GM12878 (cell line): ENCODE measurements at regions not wholly inside any gene's neighbourhood (a gene's known extent, or its start where the extent isn't known, plus 50 kb on each side); places are given as distances from the start of the nearest gene placed in this dataset.

ENCODE experiments used
- ATAC-seq: fragments of 200-7000 bp; cut with Tn5 transposase; 3 replicates; pipeline ENCODE4 v1.9.1; 2020; ENCODE audit warnings: mild to moderate bottlenecking, moderate library complexity
- BruUV-seq: library from RNA; stranded (reverse); fragments of 400-500 nt; replicated peaks from 2 replicates; lab custom pipeline; 2021; lab: Mats Ljungman, UMichigan
- CTCF ChIA-PET: fragments of 300-600 bp; sonication (Branson Sonifier 250); formaldehyde crosslinking; extraction: SDS; loops from one replicate; lab custom pipeline; 2021; ENCODE audit warnings: inconsistent platforms; lab: Yijun Ruan, JAX
- POLR2A ChIA-PET: fragments of 350-600 bp; formaldehyde crosslinking; extraction: SDS; loops from one replicate; lab custom pipeline; 2021; ENCODE audit warnings: inconsistent platforms; lab: Charles Lee
- RAD21 ChIA-PET: fragments of 300-600 bp; sonication (Branson Sonifier 250); formaldehyde crosslinking; loops from one replicate; lab custom pipeline; 2023; ENCODE audit warnings: antibody characterized with exemption; ENCODE audit not compliant: unreplicated experiment; lab: Charles Lee
- SMC1A ChIA-PET: fragments of 300-600 bp; sonication (Branson Sonifier 250); formaldehyde crosslinking; loops from one replicate; lab custom pipeline; 2023; ENCODE audit not compliant: unreplicated experiment, uncharacterized antibody; lab: Charles Lee
- DNase-seq: peaks from one replicate; pipeline ENCODE4 v3.0.0-alpha.2; 2011; ENCODE audit warnings: low read depth, low spot score
- FAIRE-seq: peaks from 3 replicates; lab custom pipeline; 2011; peaks lifted over from hg19 to GRCh38; lab: Jason Lieb, UNC
- H2AFZ ChIP-seq: 2 replicates; pipeline ENCODE4 v1.6.0; 2011; ENCODE audit warnings: low read depth, low read length, control low read depth; ENCODE audit not compliant: control insufficient read depth
- H3K27ac ChIP-seq: 2 replicates; pipeline ENCODE4 v1.5.1; 2011; ENCODE audit warnings: control low read depth; ENCODE audit not compliant: control insufficient read depth, insufficient read depth
- H3K27me3 ChIP-seq, 2 experiments: replicated peaks in 1 of 2; 2 replicates each; pipeline versions ENCODE4 v1.6.0 to v1.6.1; 2011; ENCODE audit warnings: low read length in 1 of 2; ENCODE audit not compliant: control insufficient read depth in 2 of 2, insufficient read depth in 2 of 2
- H3K36me3 ChIP-seq, 2 experiments: 2 replicates each; pipeline ENCODE4 v1.5.1; 2011; ENCODE audit warnings: low read length in 1 of 2; ENCODE audit not compliant: control insufficient read depth in 2 of 2, insufficient read depth in 2 of 2
- H3K4me1 ChIP-seq: 2 replicates; pipeline ENCODE4 v1.6.1; 2011; ENCODE audit warnings: mild to moderate bottlenecking, low read length, moderate library complexity, mixed read lengths; ENCODE audit not compliant: control insufficient read depth, insufficient read depth
- H3K4me2 ChIP-seq: 2 replicates; pipeline ENCODE4 v1.6.0; 2011; ENCODE audit warnings: control low read depth; ENCODE audit not compliant: control insufficient read depth, insufficient read depth
- H3K4me3 ChIP-seq: fragments of 200-600 bp; sonication (generic); 2 replicates; pipeline ENCODE4 v1.5.1; 2016
- H3K79me2 ChIP-seq: 2 replicates; pipeline ENCODE4 v1.6.0; 2011; ENCODE audit warnings: low read length; ENCODE audit not compliant: control insufficient read depth, insufficient read depth
- H3K9ac ChIP-seq: 2 replicates; pipeline ENCODE4 v1.8.0; 2011; ENCODE audit warnings: low read length, control low read depth, mixed read lengths; ENCODE audit not compliant: control insufficient read depth, insufficient read depth
- H3K9me3 ChIP-seq: replicated peaks from 3 replicates; pipeline ENCODE4 v1.5.1; 2011; ENCODE audit warnings: mild to moderate bottlenecking, low read length; ENCODE audit not compliant: control insufficient read depth, insufficient read depth
- H4K20me1 ChIP-seq: 2 replicates; pipeline ENCODE4 v1.6.0; 2011; ENCODE audit not compliant: control insufficient read depth, insufficient read depth
- CBFB ChIP-seq: IDR thresholded peaks from 2 replicates; pipeline ENCODE4 v1.6.1; 2016; ENCODE audit warnings: antibody characterized with exemption, low read depth
- CREB1 ChIP-seq: IDR thresholded peaks from 2 replicates; pipeline ENCODE4 v1.6.1; 2012; ENCODE audit warnings: low read depth, mild to moderate bottlenecking, inconsistent platforms
- FOS ChIP-seq: IDR thresholded peaks from 3 replicates; pipeline ENCODE4 v1.6.1; 2011; ENCODE audit warnings: borderline replicate concordance; ENCODE audit not compliant: insufficient read length; ENCODE audit errors: extremely low read depth
- HDAC2 ChIP-seq: fragments of 200-600 bp; sonication (generic); IDR thresholded peaks from 2 replicates; pipeline ENCODE4 v1.6.1; 2017
- IKZF1 ChIP-seq: fragments of 450-650 bp; conservative IDR thresholded peaks from 2 replicates; pipeline ENCODE4 v1.6.1; 2017; ENCODE audit warnings: antibody characterized with exemption, mild to moderate bottlenecking
- LARP7 ChIP-seq: fragments of 450-650 bp; IDR thresholded peaks from 2 replicates; pipeline ENCODE4 v1.6.1; 2017; ENCODE audit warnings: mild to moderate bottlenecking
- MEF2B ChIP-seq: fragments of 450-650 bp; IDR thresholded peaks from 2 replicates; pipeline ENCODE4 v1.6.1; 2018; ENCODE audit warnings: mild to moderate bottlenecking, moderate library complexity; ENCODE audit not compliant: partially characterized antibody, poor library complexity, severe bottlenecking
- NKRF ChIP-seq: fragments of 450-650 bp; conservative IDR thresholded peaks from 2 replicates; pipeline ENCODE4 v1.6.1; 2017; ENCODE audit warnings: mild to moderate bottlenecking, moderate library complexity
- RCOR1 ChIP-seq: conservative IDR thresholded peaks from 2 replicates; pipeline ENCODE4 v1.6.1; 2012; ENCODE audit warnings: low read depth, low read length, improper control_type of control experiment
- RUNX3 ChIP-seq: IDR thresholded peaks from 2 replicates; pipeline ENCODE4 v1.6.1; 2012; ENCODE audit warnings: low read length, inconsistent platforms
- SIX5 ChIP-seq: IDR thresholded peaks from 2 replicates; pipeline ENCODE4 v1.6.1; 2011; ENCODE audit warnings: mild to moderate bottlenecking, low read depth, low read length, moderate library complexity; ENCODE audit not compliant: severe bottlenecking
- SKIL ChIP-seq: fragments of 450-650 bp; IDR thresholded peaks from 2 replicates; pipeline ENCODE4 v1.6.1; 2017; ENCODE audit warnings: mild to moderate bottlenecking, low read depth, inconsistent platforms; ENCODE audit not compliant: poor library complexity, severe bottlenecking
- SREBF2 ChIP-seq: IDR thresholded peaks from 2 replicates; pipeline ENCODE4 v1.6.1; 2012; ENCODE audit warnings: mild to moderate bottlenecking, low read length
- TARDBP ChIP-seq: IDR thresholded peaks from 2 replicates; pipeline ENCODE4 v1.6.1; 2016; ENCODE audit warnings: borderline replicate concordance
- TBL1XR1 ChIP-seq: IDR thresholded peaks from 2 replicates; pipeline ENCODE4 v1.6.1; 2012; ENCODE audit warnings: low read depth, low read length, improper control_type of control experiment
- ZNF24 ChIP-seq: fragments of 450-650 bp; IDR thresholded peaks from 2 replicates; pipeline ENCODE4 v1.6.1; 2017; ENCODE audit warnings: antibody characterized with exemption, mild to moderate bottlenecking
- ZNF384 ChIP-seq: IDR thresholded peaks from 2 replicates; pipeline ENCODE4 v1.6.1; 2012; ENCODE audit warnings: low read depth, mild to moderate bottlenecking, low read length, improper control_type of control experiment, borderline replicate concordance
- WGBS: methylation state at CpG from one replicate; pipeline ENCODE4 v1.1.6; 2016; ENCODE audit warnings: low lambda C conversion rate; ENCODE audit not compliant: insufficient replicate concordance, insufficient coverage; ENCODE audit errors: missing lambda C conversion rate; 5-methylcytosine and 5-hydroxymethylcytosine counted together
- in situ Hi-C: fragments of 300-500 bp; cut with MboI; formaldehyde crosslinking; loops from 9 replicates; pipeline ENCODE4 v1.14.3; 2018; ENCODE audit warnings: mixed read lengths
- intact Hi-C: fragments of 100-400 bp; cut with micrococcal nuclease; formaldehyde crosslinking; loops from one replicate; pipeline ENCODE4 v1.14.2; 2022; ENCODE audit not compliant: unreplicated experiment

GRCh38 chr5:124605541-124605940, 140.9 kb downstream of the ZNF608 start:
- Histone ChIP-seq H3K9ac (no peak overlapping the region), H3K79me2 (no peaks in the 10 kb centered on the region), H3K4me2 (no peak overlapping the region), H3K4me1 (no peaks in the 10 kb centered on the region), H3K27me3 (no peaks in the 10 kb centered on the region; a peak in 1 of 4 replicates), H3K4me3 (no peak overlapping the region), H4K20me1 (no peaks in the 10 kb centered on the region), H3K9me3 (no peaks in the 10 kb centered on the region), H3K27ac (no peak overlapping the region), H3K36me3 (no peaks in the 10 kb centered on the region), H2AFZ (no peak overlapping the region)
- DNase-seq: no peak
- WGBS: 57% methylated on average over 4 of the region's 4 CpGs
- no TSS peak for BruUV-seq
- no peak for FAIRE-seq
- ChIA-PET RAD21 (no interaction called here), POLR2A (no interaction called here), CTCF (no interaction called here), SMC1A (no interaction called here)
- no peak for ATAC-seq
- intact Hi-C loops (no loop called here), in situ Hi-C loops (no loop called here)
- TF ChIP-seq SREBF2 (no peak), SIX5 (no peak), NKRF (no peak), RUNX3 (no peak), FOS (no peak), LARP7 (no peak), RCOR1 (no peak), CREB1 (no peak), ZNF384 (no peak), TARDBP (no peak), IKZF1 (no peak), TBL1XR1 (no peak), MEF2B (no peak), CBFB (no peak), HDAC2 (no peak), ZNF24 (no peak), SKIL (no peak)
